GM12878 (cell line): ENCODE measurements at regions not wholly inside any gene's neighbourhood (a gene's known extent, or its start where the extent isn't known, plus 50 kb on each side); places are given as distances from the start of the nearest gene placed in this dataset.
A peak's percentile ranks its signal among the peaks of the same experiment; 100 is the strongest.

Experiments
- BCL11A ChIP-seq: IDR thresholded peaks from 2 replicates; pipeline ENCODE4 v1.6.1; 2011; ENCODE audit warnings: low read depth, low read length
- CBFB ChIP-seq: IDR thresholded peaks from 2 replicates; pipeline ENCODE4 v1.6.1; 2016; ENCODE audit warnings: antibody characterized with exemption, low read depth
- CREB1 ChIP-seq: IDR thresholded peaks from 2 replicates; pipeline ENCODE4 v1.6.1; 2012; ENCODE audit warnings: low read depth, mild to moderate bottlenecking, inconsistent platforms
- CREM ChIP-seq: IDR thresholded peaks from 2 replicates; pipeline ENCODE4 v1.6.1; 2014; ENCODE audit warnings: antibody characterized with exemption, low read depth
- CTCF ChIP-seq, 3 experiments: IDR thresholded peaks in 2 of 3; conservative IDR thresholded peaks in 1 of 3; 2 replicates each; pipeline ENCODE4 v1.5.1; 2011; ENCODE audit warnings: low read depth in 3 of 3, low read length in 3 of 3, mild to moderate bottlenecking in 3 of 3, control low read depth in 2 of 3, moderate library complexity in 2 of 3, inconsistent platforms in 1 of 3, mixed read lengths in 1 of 3; ENCODE audit not compliant: control insufficient read depth in 2 of 3, insufficient read depth in 1 of 3; ENCODE audit errors: extremely low read depth in 1 of 3
- EP300 ChIP-seq, 2 experiments: fragments of 150-350 bp in 1 of 2; IDR thresholded peaks; 2 replicates each; pipeline ENCODE4 v1.6.1; 2011 to 2012; ENCODE audit warnings: low read depth in 2 of 2, low read length in 2 of 2, borderline replicate concordance in 1 of 2, improper control_type of control experiment in 1 of 2, inconsistent platforms in 1 of 2; ENCODE audit not compliant: control insufficient read depth in 1 of 2
- IRF4 ChIP-seq: IDR thresholded peaks from 2 replicates; pipeline ENCODE4 v1.6.1; 2011; ENCODE audit warnings: low read depth, low read length
- MTA2 ChIP-seq: fragments of 450-650 bp; IDR thresholded peaks from 2 replicates; pipeline ENCODE4 v1.6.1; 2016; ENCODE audit warnings: low read depth, mild to moderate bottlenecking, moderate library complexity
- REST ChIP-seq: IDR thresholded peaks from 2 replicates; pipeline ENCODE4 v1.6.1; 2012; ENCODE audit warnings: mild to moderate bottlenecking, low read depth, low read length
- TCF3 ChIP-seq: IDR thresholded peaks from 2 replicates; pipeline ENCODE4 v1.6.1; 2012; ENCODE audit warnings: low read depth, mild to moderate bottlenecking, low read length, borderline replicate concordance; ENCODE audit not compliant: insufficient read depth
- ZBED1 ChIP-seq: IDR thresholded peaks from 2 replicates; pipeline ENCODE4 v1.6.1; 2016; ENCODE audit warnings: borderline replicate concordance

- TF ChIP-seq REST (peak; percentile 92), CTCF (IDR thresholded peaks at IDR 0.05 in 2 of 3, conservative IDR thresholded peaks at IDR 0.05 in 1 of 3; ENCODE audit: control insufficient read depth in 2 of 3, extremely low read depth in 1 of 3, insufficient read depth in 1 of 3, low read depth in 3 of 3, low read length in 3 of 3) (no peak), ZBED1 (no peak), BCL11A (peak; percentile 36; the same call in 1 of the 2 replicates), IRF4 (0 out of 2 replicates have a peak, but pooled peaks have one; percentile 30), TCF3 (peak; percentile 98), CREM (no peak), CREB1 (0 out of 2 replicates have a peak, but pooled peaks have one; percentile 17), CBFB (no peak), EP300 (IDR thresholded peaks at IDR 0.05; ENCODE audit: borderline replicate concordance in 1 of 2, control insufficient read depth in 1 of 2, low read depth in 2 of 2, low read length in 2 of 2) (peak in 1 of 2 experiments; percentile 35; a peak in 1 of 4 replicates), MTA2 (0 out of 2 replicates have a peak, but pooled peaks have one; percentile 13)
- TF ChIP-seq, all 136 proteins: peak for 12
Measured at GRCh38 chr21:43290421-43291346, 121.9 kb downstream of the CRYAA start (continued).
